Fibroblast of the aortic adventitia (primary cell): ENCODE measurements at regions not wholly inside any gene's neighbourhood (a gene's known extent, or its start where the extent isn't known, plus 50 kb on each side); places are given as distances from the start of the nearest gene placed in this dataset.

Source experiments
- DNase-seq: peaks from one replicate; pipeline ENCODE4 v3.0.0-alpha.2; 2010; ENCODE audit warnings: low read depth
- H3K4me3 ChIP-seq: 2 replicates; pipeline ENCODE4 v1.5.1; 2011; ENCODE audit warnings: low read depth, mild to moderate bottlenecking, control low read depth, low read length, moderate library complexity
- CTCF ChIP-seq: IDR thresholded peaks from 2 replicates; pipeline ENCODE4 v1.5.1; 2011; ENCODE audit warnings: mild to moderate bottlenecking, low read length, control low read depth, inconsistent platforms; ENCODE audit not compliant: insufficient read depth

DNA sequence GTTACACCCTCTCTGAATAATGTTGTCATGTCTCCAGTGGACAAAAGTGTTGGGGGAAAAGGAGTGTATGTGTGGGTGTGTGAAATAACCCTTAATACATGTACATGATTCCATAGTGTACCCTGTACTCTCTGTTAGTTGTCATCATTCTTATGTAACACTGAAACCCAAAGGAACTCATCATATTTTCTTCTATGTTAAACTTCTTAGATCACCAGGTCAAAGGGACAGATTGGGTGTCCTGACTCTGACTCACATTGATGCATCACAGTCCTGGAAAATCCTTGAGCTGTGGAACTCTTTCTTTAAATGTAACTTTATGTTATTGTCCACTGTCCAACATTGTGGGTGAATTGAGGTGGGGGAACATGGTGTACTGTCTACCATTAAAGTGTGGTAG is 350.5 kb downstream of the DHX35 start:
- H3K4me3 ChIP-seq = no peak overlapping the region
- no peak for DNase-seq
- no peak for TF ChIP-seq CTCF

DNA sequence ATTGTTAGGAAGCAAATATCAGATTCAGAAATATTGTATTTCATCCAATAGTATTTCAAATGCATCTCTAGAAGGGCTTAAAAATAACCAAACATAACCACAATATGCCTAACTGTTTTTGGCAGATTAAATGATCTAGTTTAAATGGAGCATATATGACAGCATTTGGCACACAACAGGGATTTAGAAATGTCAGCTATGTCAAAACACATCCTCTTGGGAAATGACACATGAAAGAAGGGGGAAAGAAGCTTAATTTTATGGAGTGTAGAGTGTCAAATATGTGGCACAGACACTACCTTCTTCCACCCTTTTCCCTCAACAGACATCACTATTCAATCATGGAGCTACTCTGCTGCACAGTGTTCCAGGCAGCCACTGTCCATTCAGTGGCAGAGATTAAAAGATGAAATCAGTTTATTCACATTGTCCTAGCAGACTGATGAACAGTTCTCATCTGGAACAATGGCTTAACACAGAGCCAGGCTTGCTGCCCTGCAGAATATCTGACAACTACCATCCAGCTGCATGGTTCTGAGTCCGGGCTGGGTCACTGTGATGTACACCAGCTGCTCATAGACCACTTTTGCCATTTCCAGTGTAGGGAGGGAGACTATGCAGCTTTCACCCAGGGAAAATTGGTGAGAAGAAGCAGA is 349.8 kb downstream of the DHX35 start:
- no peak for DNase-seq
- TF ChIP-seq CTCF = no peak
- H3K4me3 ChIP-seq = no peak overlapping the region

DNA sequence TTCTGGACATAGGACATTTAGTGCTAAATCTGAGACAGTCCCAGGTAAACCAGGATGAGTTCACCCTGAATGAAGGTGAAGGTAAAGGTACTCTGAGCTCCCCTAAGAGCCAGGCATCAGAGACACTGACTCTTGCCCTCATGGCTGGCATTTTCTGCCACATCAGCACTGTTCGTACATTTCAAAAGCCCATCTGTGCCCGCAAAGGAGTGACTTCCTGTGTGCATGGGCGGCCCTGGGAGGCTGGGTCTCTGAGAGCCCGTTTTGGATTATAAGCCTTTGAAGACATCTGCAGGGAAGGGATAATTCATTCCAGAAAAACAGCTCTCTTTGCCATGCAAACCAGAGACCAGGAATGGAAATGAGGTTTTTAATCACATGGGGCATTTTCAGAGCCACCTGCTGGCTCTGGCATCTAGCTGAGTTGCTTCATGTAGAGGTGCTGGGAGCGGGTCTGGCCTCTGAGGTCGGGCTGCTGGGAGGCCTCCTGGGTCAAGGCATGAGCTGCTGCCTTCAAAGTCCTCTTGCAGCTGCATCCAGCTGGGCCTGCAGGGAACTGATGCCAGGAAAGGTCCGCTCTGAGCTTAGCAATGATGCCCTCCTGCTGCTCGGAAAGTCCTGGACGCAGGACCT is 348.3 kb downstream of the DHX35 start:
- H3K4me3 ChIP-seq = no peak overlapping the region
- no peak for TF ChIP-seq CTCF
- DNase-seq = no peak

- no peak for DNase-seq
- no peak overlapping the region for H3K4me3 ChIP-seq
- TF ChIP-seq CTCF = no peak
These were observed 347.3 kb downstream of the DHX35 start for GRCh38 chr20:39309458-39309857.

DNA sequence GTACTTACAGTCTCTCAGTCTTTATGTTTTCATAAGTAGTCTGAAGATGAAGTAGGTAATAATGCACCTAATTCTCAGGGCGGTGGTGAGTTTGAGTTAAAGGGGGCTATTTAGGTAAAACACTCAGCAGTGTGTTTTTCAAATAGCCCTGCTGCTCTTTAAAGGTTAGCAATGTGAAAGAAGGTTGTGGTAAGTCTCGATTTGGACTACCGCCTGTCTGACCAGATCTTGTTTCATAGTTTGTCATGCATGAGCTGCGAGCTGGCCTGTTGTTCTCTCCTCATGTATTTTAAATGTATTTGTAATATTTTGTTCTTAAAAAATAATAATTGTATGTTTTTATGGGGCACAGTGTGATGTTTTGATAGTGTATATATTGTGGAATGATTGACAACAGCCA is 340.2 kb downstream of the DHX35 start:
- no peak for TF ChIP-seq CTCF
- H3K4me3 ChIP-seq = no peak overlapping the region
- DNase-seq = no peak

DNA sequence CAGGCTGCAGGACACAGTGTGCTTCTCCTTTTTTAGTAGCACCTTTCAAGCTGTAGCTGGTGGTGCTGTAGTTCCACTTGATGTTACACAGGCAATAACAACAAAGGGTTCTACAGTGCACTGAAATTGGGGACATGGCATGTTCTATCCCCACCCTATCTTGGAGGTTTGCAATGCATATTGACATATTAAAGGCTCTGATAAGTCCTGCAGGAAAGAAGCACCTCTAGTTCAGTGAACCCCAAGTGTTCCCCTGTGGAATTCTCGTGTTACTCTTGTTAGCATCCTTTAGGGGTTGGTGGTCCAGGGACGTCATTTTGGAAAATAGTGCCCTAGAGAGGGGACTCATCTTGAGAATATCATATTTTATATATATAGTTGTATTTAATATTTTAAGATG is 337.6 kb downstream of the DHX35 start:
- no peak overlapping the region for H3K4me3 ChIP-seq
- no peak for TF ChIP-seq CTCF
- no peak for DNase-seq
